ENCODE measurements at regions not wholly inside any gene's neighbourhood (a gene's known extent, or its start where the extent isn't known, plus 50 kb on each side); places are given as distances from the start of the nearest gene placed in this dataset.

DNA sequence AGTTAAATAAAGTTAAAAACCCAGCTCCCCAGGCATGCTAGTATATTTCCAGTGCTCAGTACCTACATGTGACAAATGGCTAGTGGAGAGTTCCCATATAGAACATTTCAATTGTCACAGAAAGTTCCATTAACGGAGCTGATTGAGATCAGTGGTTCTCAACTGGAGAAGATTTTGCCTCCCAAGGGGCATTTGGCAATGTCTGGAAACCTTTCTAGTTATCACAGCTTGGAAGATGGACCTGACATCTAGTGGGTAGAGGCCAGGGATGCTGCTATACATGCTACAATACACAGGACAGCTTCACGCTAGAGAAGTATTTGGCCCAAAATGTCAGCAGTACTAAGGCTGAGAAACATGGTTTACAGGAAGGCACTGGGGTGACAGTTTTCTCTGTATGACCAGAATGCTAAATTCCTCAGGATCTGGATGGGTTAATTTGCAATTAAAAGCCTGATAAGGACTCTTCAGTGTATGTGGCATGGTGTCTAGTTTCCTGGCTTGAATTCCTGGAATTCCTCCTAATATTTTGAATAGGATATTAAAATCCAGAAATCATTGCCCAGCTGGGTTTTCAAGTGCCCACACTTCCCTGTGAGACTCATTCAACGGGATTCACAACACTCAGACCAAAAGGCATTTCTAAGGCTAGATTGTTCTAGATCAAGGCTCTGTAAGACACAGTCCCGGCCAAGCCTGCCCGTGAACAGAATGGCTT, 84.7 kb upstream of the SALL4 start:
- no peak for TF ChIP-seq CTCF (IDR thresholded peaks at IDR 0.05)
- TF ChIP-seq POLR2A (IDR thresholded peaks at IDR 0.05), result no peak
